Hepatocyte (in vitro differentiated cells): ENCODE measurements at regions not wholly inside any gene's neighbourhood (a gene's known extent, or its start where the extent isn't known, plus 50 kb on each side); places are given as distances from the start of the nearest gene placed in this dataset.

Experiments
- CTCF ChIP-seq: fragments of 200-600 bp; sonication (generic); IDR thresholded peaks from 2 replicates; pipeline ENCODE4 v1.5.1; 2016; ENCODE audit warnings: antibody characterized with exemption, mild to moderate bottlenecking; ENCODE audit not compliant: poor library complexity
- EZH2 ChIP-seq: fragments of 200-600 bp; sonication (generic); IDR thresholded peaks from 2 replicates; pipeline ENCODE4 v1.6.1; 2016; ENCODE audit warnings: antibody characterized with exemption, mild to moderate bottlenecking, borderline replicate concordance

- TF ChIP-seq CTCF (no peak), EZH2 (no peak)
Observed at GRCh38 chr11:96635655-96636054, 245.8 kb downstream of the JRKL start.
